ENCODE measurements at regions not wholly inside any gene's neighbourhood (a gene's known extent, or its start where the extent isn't known, plus 50 kb on each side); places are given as distances from the start of the nearest gene placed in this dataset.
A peak's percentile ranks its signal among the peaks of the same experiment; 100 is the strongest.
"Not testable (repeated sequence)": the region's sequence is repeated elsewhere in the genome, so short reads cannot be mapped to it uniquely, and the experiment has no call there.

- not testable (repeated sequence) for H3K23ac ChIP-seq (ENCODE audit: insufficient read length, low read depth, low read length); H3K4me2 ChIP-seq (ENCODE audit: insufficient read depth, insufficient read length, low read length); H2BK12ac ChIP-seq (ENCODE audit: insufficient read length, low read depth, low read length); H3K79me1 ChIP-seq (ENCODE audit: insufficient read depth, low read depth, low read length, poor library complexity, severe bottlenecking); H3K27me3 ChIP-seq (ENCODE audit: insufficient read depth, low read length); H2BK120ac ChIP-seq (ENCODE audit: low read depth, low read length, poor library complexity, severe bottlenecking); H3K4me1 ChIP-seq (ENCODE audit: insufficient read depth, low read length); H2BK20ac ChIP-seq (ENCODE audit: low read depth, low read length, poor library complexity, severe bottlenecking); H4K8ac ChIP-seq (replicated peaks; ENCODE audit: insufficient read length, low read depth, low read length); H3K4ac ChIP-seq (ENCODE audit: low read depth, low read length); H3K14ac ChIP-seq (ENCODE audit: insufficient read depth, low read length); H2AFZ ChIP-seq (ENCODE audit: low read length); H2AK5ac ChIP-seq (ENCODE audit: insufficient read length, low read length); H3T11ph ChIP-seq (ENCODE audit: low read length); H2BK5ac ChIP-seq (ENCODE audit: insufficient read length, low read length); H3K27ac ChIP-seq (ENCODE audit: insufficient read length, low read depth, low read length); H4K5ac ChIP-seq (ENCODE audit: insufficient read length, low read depth, low read length); H3K9me3 ChIP-seq (ENCODE audit: control insufficient read depth, low read depth, low read length); H3K4me1 Mint-ChIP-seq; H4K91ac ChIP-seq (ENCODE audit: insufficient read length, low read depth, low read length); H3K27ac Mint-ChIP-seq; H3K23me2 ChIP-seq (ENCODE audit: insufficient read length, low read depth, low read length, poor library complexity, severe bottlenecking); H4K20me1 ChIP-seq (ENCODE audit: control insufficient read depth, insufficient read depth, insufficient read length); H3K56ac ChIP-seq (ENCODE audit: insufficient read length, low read depth, low read length); H2BK15ac ChIP-seq (ENCODE audit: low read depth, low read length); H3K4me3 Mint-ChIP-seq; H3K79me2 ChIP-seq (ENCODE audit: insufficient read depth, low read length); H3K9ac ChIP-seq (ENCODE audit: extremely low read depth, insufficient read length, low read length); H3K36me3 Mint-ChIP-seq (ENCODE audit: insufficient read depth in 1 of 3, low read depth in 3 of 3); H3K18ac ChIP-seq (ENCODE audit: insufficient read length, low read depth, low read length)
- peaks cover 22 to 69% of the 10 kb centered on the region in 2 experiments for H3K9me3 Mint-ChIP-seq
- WGBS (ENCODE audit: extremely low coverage, insufficient read length, low lambda C conversion rate) = no CpG with 5 or more reads among the region's 13 CpGs
- peak; percentile 30 for DNase-seq
- H3K27me3 Mint-ChIP-seq (ENCODE audit: low read depth) = peaks cover 34% of the 10 kb centered on the region
Measured at GRCh38 chr4:8952109-8952508, 80.5 kb upstream of the HMX1 start.

Data from H9 (cell line).